Lower leg skin (tissue), 4 donors: ENCODE measurements at regions not wholly inside any gene's neighbourhood (a gene's known extent, or its start where the extent isn't known, plus 50 kb on each side); places are given as distances from the start of the nearest gene placed in this dataset.

Experiments
- DNase-seq, 2 donors: peaks; one replicate each; pipeline ENCODE4 v3.0.0-alpha.2; 2019; ENCODE audit warnings: low spot score in 2 of 2
- H3K4me3 ChIP-seq: fragments of 200-600 bp; sonication (generic); 2 replicates; pipeline ENCODE4 v1.5.1; 2017; ENCODE audit warnings: mild to moderate bottlenecking, low read depth; ENCODE audit not compliant: poor library complexity, severe bottlenecking
- CTCF ChIP-seq, 3 donors: fragments of 450-650 bp; IDR thresholded peaks; one replicate each; pipeline ENCODE4 v1.5.1; 2016; ENCODE audit warnings: antibody characterized with exemption in 3 of 3, mild to moderate bottlenecking in 3 of 3, moderate library complexity in 2 of 3
- POLR2A ChIP-seq, 2 donors: fragments of 450-650 bp; IDR thresholded peaks; one replicate each; pipeline ENCODE4 v1.6.1; 2016 to 2017; ENCODE audit warnings: antibody characterized with exemption in 2 of 2, mild to moderate bottlenecking in 1 of 2, moderate library complexity in 1 of 2
- WGBS, 2 donors: methylation state at CpG; one replicate each; pipeline ENCODE4 v1.1.5; 2018; 5-methylcytosine and 5-hydroxymethylcytosine counted together
- intact Hi-C: fragments of 100-400 bp; cut with DNase I; formaldehyde crosslinking; loops from one replicate; pipeline ENCODE4 v1.15.0; 2023; ENCODE audit warnings: low total_unique reads

- TF ChIP-seq POLR2A (IDR thresholded peaks at IDR 0.05) = no peak
- H3K4me3 ChIP-seq = no peak overlapping the region
- WGBS, 2 donors = 79 to 90% methylated on average over 1 of the region's 1 CpG
- intact Hi-C loops = no loop called here
- DNase-seq = no peak
Observed at GRCh38 chr13:90673746-90674145, 673.7 kb upstream of the MIR17HG start.

GRCh38 chr13:90675129-90675528, 672.4 kb upstream of the MIR17HG start:
- intact Hi-C loops = no loop called here
- 79 to 80% methylated on average over 2 of the region's 2 CpGs for WGBS, 2 donors
- no peak overlapping the region for H3K4me3 ChIP-seq
- TF ChIP-seq CTCF (IDR thresholded peaks at IDR 0.05) (no peak), POLR2A (IDR thresholded peaks at IDR 0.05) (no peak)
- DNase-seq = no peak

GRCh38 chr13:90680826-90681225, 666.7 kb upstream of the MIR17HG start:
- WGBS, 2 donors = 56 to 64% methylated on average over 3 of the region's 3 CpGs
- intact Hi-C loops = no loop called here
- no peak for TF ChIP-seq POLR2A (IDR thresholded peaks at IDR 0.05)
- TF ChIP-seq CTCF (IDR thresholded peaks at IDR 0.05) = no peak
- no peak overlapping the region for H3K4me3 ChIP-seq
- no peak for DNase-seq

GRCh38 chr13:90683711-90684131, 663.8 kb upstream of the MIR17HG start:
- no peak overlapping the region for H3K4me3 ChIP-seq
- intact Hi-C loops = no loop called here
- TF ChIP-seq POLR2A (IDR thresholded peaks at IDR 0.05) (no peak), CTCF (IDR thresholded peaks at IDR 0.05) (no peak)
- no peak for DNase-seq
- WGBS, 2 donors = 49 to 52% methylated on average over 6 of the region's 6 CpGs

GRCh38 chr13:90686442-90686841, 661.0 kb upstream of the MIR17HG start:
- intact Hi-C loops = no loop called here
- TF ChIP-seq POLR2A (IDR thresholded peaks at IDR 0.05) (no peak), CTCF (IDR thresholded peaks at IDR 0.05) (no peak)
- peak in 1 of 2 donors; percentile 19 for DNase-seq
- 49 to 59% methylated on average over 3 of the region's 3 CpGs for WGBS, 2 donors
- H3K4me3 ChIP-seq = no peak overlapping the region

GRCh38 chr13:90689111-90689510, 658.4 kb upstream of the MIR17HG start:
- no peak for DNase-seq
- WGBS, 2 donors = 92 to 98% methylated on average over 3 of the region's 3 CpGs

More at GRCh38 chr13:90689111-90689510, 658.4 kb upstream of the MIR17HG start:
- intact Hi-C loops = no loop called here
- no peak overlapping the region for H3K4me3 ChIP-seq
- TF ChIP-seq POLR2A (IDR thresholded peaks at IDR 0.05) (no peak), CTCF (IDR thresholded peaks at IDR 0.05) (no peak)
